PC-3 (cell line): ENCODE measurements at regions not wholly inside any gene's neighbourhood (a gene's known extent, or its start where the extent isn't known, plus 50 kb on each side); places are given as distances from the start of the nearest gene placed in this dataset.

Source experiments
- ATAC-seq: fragments of 200-7000 bp; cut with Tn5 transposase; 2 replicates; pipeline ENCODE4 v1.9.1; 2020; ENCODE audit warnings: mild to moderate bottlenecking, moderate library complexity
- BruUV-seq: library from RNA; stranded (reverse); fragments of 400-500 nt; replicated peaks from 2 replicates; lab custom pipeline; 2021; lab: Mats Ljungman, UMichigan
- CTCF ChIA-PET: fragments of 300-600 bp; sonication (Branson Sonifier 250); formaldehyde crosslinking; loops from one replicate; lab custom pipeline; 2022; ENCODE audit warnings: antibody characterized with exemption; lab: Charles Lee
- POLR2A ChIA-PET: fragments of 300-600 bp; sonication (Branson Sonifier 250); formaldehyde crosslinking; loops from one replicate; lab custom pipeline; 2022; ENCODE audit warnings: antibody characterized with exemption; ENCODE audit not compliant: unreplicated experiment; lab: Charles Lee
- DNase-seq: peaks from one replicate; pipeline ENCODE4 v3.0.0-alpha.2; 2015
- H2AFZ ChIP-seq: fragments of 300-600 bp; sonication (generic); 2 replicates; pipeline ENCODE4 v1.6.0; 2016; ENCODE audit warnings: antibody characterized with exemption, low read length
- H3F3A ChIP-seq: fragments of 300-600 bp; sonication (generic); one replicate; pipeline ENCODE4 v1.6.0; 2017; ENCODE audit warnings: antibody characterized with exemption, low read length, control low read depth, mild to moderate bottlenecking; ENCODE audit not compliant: unreplicated experiment
- H3K27ac ChIP-seq: fragments of 300-600 bp; sonication (generic); 2 replicates; pipeline ENCODE4 v1.5.1; 2016; ENCODE audit warnings: mild to moderate bottlenecking, low read length
- H3K27me3 ChIP-seq: fragments of 300-600 bp; sonication (generic); 2 replicates; pipeline ENCODE4 v1.6.1; 2016; ENCODE audit warnings: low read length, mixed read lengths
- H3K36me3 ChIP-seq: fragments of 300-600 bp; sonication (generic); 2 replicates; pipeline ENCODE4 v1.6.1; 2016; ENCODE audit warnings: low read depth, mixed run types, low read length, mixed read lengths
- H3K4me1 ChIP-seq: fragments of 300-600 bp; sonication (generic); 2 replicates; pipeline ENCODE4 v1.5.1; 2016; ENCODE audit warnings: low read length; ENCODE audit not compliant: insufficient read depth
- H3K4me2 ChIP-seq: fragments of 300-600 bp; sonication (generic); 2 replicates; pipeline ENCODE4 v1.6.0; 2016; ENCODE audit warnings: low read length
- H3K4me3 ChIP-seq: fragments of 300-600 bp; sonication (generic); 2 replicates; pipeline ENCODE4 v1.5.1; 2016; ENCODE audit warnings: mild to moderate bottlenecking, low read length, mixed read lengths
- H3K79me2 ChIP-seq: fragments of 300-600 bp; sonication (generic); 2 replicates; pipeline ENCODE4 v1.6.1; 2017; ENCODE audit warnings: low read length, mixed read lengths
- H3K9ac ChIP-seq: fragments of 300-600 bp; sonication (generic); 2 replicates; pipeline ENCODE4 v1.6.0; 2016; ENCODE audit warnings: mild to moderate bottlenecking, low read length
- H3K9me2 ChIP-seq: fragments of 300-600 bp; sonication (generic); replicated peaks from 2 replicates; pipeline ENCODE4 v1.6.1; 2016; ENCODE audit warnings: mixed run types, low read length, mixed read lengths
- H3K9me3 ChIP-seq: fragments of 300-600 bp; sonication (generic); 2 replicates; pipeline ENCODE4 v1.6.1; 2016; ENCODE audit warnings: low read length, mixed read lengths
- H4K20me1 ChIP-seq: fragments of 300-600 bp; sonication (generic); 2 replicates; pipeline ENCODE4 v1.6.1; 2016; ENCODE audit warnings: low read length, mixed read lengths
- EZH2 ChIP-seq: fragments of 300-600 bp; sonication (generic); IDR thresholded peaks from one replicate; pipeline ENCODE4 v1.6.1; 2017; ENCODE audit warnings: antibody characterized with exemption, mild to moderate bottlenecking, low read length; ENCODE audit not compliant: unreplicated experiment
- EZH2phosphoT487 ChIP-seq: fragments of 300-600 bp; sonication (generic); IDR thresholded peaks from 2 replicates; pipeline ENCODE4 v1.6.1; 2018; ENCODE audit warnings: mild to moderate bottlenecking, antibody characterized with exemption, low read length, borderline replicate concordance
- intact Hi-C: fragments of 100-400 bp; cut with micrococcal nuclease; formaldehyde crosslinking; loops from 2 replicates; pipeline ENCODE4 v1.9.0; 2023
- TF ChIP-seq, protein P1 (sequence below): fragments of 300-600 bp; sonication (generic); conservative IDR thresholded peaks from 2 replicates; pipeline ENCODE4 v1.5.1; 2017; ENCODE audit warnings: antibody characterized with exemption, low read depth, mild to moderate bottlenecking, low read length

DNA sequence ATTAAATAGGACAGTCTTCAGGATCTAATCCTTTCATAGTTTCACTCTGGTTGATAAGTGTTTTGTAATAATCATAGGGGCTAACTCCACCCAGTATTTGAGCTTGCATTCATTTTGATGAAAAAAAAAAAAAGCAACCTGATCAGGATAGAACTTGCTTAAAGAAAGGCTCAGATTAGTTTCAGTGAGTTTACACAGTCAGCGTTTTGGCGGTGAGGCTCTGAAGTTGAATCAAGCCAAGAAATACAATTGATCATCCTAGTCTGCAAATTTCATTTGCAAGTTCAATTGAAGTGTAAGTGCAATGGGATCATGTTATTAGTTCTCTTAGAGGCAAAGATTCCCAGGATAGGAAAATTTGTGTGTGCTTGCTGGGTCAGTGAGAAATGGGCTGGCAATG is 159.7 kb upstream of the ELL2 start:
- intact Hi-C loops = no loop called here
- H3K27ac ChIP-seq = no peak overlapping the region
- H3F3A ChIP-seq = no peaks in the 10 kb centered on the region
- no peaks in the 10 kb centered on the region for H4K20me1 ChIP-seq
- ATAC-seq = no peak
- TF ChIP-seq EZH2phosphoT487 = no peak
- TF ChIP-seq, protein P1, sequence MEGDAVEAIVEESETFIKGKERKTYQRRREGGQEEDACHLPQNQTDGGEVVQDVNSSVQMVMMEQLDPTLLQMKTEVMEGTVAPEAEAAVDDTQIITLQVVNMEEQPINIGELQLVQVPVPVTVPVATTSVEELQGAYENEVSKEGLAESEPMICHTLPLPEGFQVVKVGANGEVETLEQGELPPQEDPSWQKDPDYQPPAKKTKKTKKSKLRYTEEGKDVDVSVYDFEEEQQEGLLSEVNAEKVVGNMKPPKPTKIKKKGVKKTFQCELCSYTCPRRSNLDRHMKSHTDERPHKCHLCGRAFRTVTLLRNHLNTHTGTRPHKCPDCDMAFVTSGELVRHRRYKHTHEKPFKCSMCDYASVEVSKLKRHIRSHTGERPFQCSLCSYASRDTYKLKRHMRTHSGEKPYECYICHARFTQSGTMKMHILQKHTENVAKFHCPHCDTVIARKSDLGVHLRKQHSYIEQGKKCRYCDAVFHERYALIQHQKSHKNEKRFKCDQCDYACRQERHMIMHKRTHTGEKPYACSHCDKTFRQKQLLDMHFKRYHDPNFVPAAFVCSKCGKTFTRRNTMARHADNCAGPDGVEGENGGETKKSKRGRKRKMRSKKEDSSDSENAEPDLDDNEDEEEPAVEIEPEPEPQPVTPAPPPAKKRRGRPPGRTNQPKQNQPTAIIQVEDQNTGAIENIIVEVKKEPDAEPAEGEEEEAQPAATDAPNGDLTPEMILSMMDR = no peak
- TF ChIP-seq EZH2 = no peak
- DNase-seq = no peak
- H3K9me2 ChIP-seq = no peaks in the 10 kb centered on the region
- H3K4me1 ChIP-seq = peaks cover 36% of the 10 kb centered on the region
- no peaks in the 10 kb centered on the region for H3K9me3 ChIP-seq
- no peaks in the 10 kb centered on the region for H3K36me3 ChIP-seq
- H3K4me3 ChIP-seq = no peak overlapping the region
- ChIA-PET POLR2A (no interaction called here), CTCF (no interaction called here)
- no TSS peak for BruUV-seq
- H3K79me2 ChIP-seq = no peaks in the 10 kb centered on the region
- H3K9ac ChIP-seq = no peak overlapping the region
- H2AFZ ChIP-seq = no peak overlapping the region
- H3K4me2 ChIP-seq = no peak overlapping the region
- H3K27me3 ChIP-seq = no peaks in the 10 kb centered on the region

DNA sequence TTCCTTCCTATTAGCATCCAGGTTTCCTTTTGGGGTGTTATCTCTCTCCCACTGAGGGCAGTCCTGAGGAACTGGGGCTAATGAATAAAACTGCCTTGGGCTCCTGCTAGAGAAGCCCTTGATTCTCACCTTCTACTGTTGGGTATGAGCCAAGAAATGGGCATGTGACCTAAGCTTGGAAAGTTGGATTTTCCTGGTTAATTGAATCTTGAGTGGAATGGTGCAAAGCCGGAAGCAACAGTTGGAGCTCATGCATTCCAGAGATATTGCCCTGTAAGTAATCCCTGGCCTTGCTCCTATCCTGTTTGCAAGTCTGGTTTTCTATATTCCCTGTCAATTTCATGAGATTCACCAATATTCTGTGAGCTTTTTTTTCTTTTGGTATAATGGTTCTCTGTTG is 158.5 kb upstream of the ELL2 start:
- CTCF ChIA-PET = no interaction called here
- peaks cover 26% of the 10 kb centered on the region for H3K4me1 ChIP-seq
- H3K9ac ChIP-seq = no peak overlapping the region
- no peak overlapping the region for H3K27ac ChIP-seq
- H3K9me2 ChIP-seq = no peaks in the 10 kb centered on the region
- H3F3A ChIP-seq = no peaks in the 10 kb centered on the region
- no peak for DNase-seq
- H3K4me2 ChIP-seq = no peak overlapping the region
- H3K4me3 ChIP-seq = no peak overlapping the region
- no peaks in the 10 kb centered on the region for H3K79me2 ChIP-seq
- no peaks in the 10 kb centered on the region for H3K36me3 ChIP-seq
- POLR2A ChIA-PET = no interaction called here
- TF ChIP-seq, protein P1 = no peak
- TF ChIP-seq EZH2phosphoT487 = no peak
- TF ChIP-seq EZH2 = no peak
- no peaks in the 10 kb centered on the region for H4K20me1 ChIP-seq
- H3K9me3 ChIP-seq = no peaks in the 10 kb centered on the region
- H2AFZ ChIP-seq = no peak overlapping the region
- ATAC-seq = no peak
- intact Hi-C loops = no loop called here
- H3K27me3 ChIP-seq = no peaks in the 10 kb centered on the region
- BruUV-seq = no TSS peak

DNA sequence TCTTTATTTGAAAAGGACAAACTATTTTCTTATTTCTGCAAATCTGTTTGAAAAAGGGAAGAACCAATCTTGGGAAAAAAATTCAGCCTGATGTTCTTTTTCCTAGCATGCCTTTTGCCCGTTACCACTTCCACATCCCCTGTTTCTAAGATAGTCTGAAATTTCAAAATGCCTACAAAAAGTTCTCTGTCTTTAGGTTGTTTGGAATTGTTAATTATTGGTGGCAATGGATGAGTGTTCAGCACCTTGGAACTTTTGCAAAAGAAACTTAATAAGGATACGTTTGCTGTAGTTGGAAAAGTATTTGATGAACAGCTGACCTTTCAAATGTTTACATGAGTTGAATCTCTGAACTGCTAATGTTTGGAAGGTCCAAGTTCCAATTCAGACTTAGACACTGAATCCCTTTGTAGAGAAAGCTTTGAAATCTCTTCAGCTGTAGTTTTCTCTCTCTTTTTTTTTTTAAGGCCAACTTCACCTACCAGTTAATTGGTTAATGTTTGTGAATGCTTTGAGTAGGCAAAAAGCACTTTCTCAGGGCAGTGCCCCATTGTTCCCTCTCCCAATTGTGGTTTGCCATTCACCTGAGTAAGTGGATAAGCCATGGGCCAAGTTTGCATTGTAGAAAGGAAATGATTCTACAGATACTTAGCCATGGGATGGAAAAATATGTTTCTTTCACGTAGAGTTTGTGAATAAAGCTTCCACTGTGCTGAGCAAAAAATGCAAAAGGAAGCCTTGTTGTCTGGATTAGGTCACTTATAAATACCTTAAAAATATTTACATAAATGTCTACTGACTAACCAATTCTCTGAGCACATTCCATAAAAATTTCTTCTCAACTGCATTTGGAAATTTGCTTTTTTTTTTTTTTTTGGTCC is 156.4 kb upstream of the ELL2 start:
- Histone ChIP-seq H3K4me2 (0 out of 2 replicates have a peak overlapping the region, but pooled peaks have one; percentile 21), H3K4me1 (peaks cover 20% of the 10 kb centered on the region), H3K27me3 (no peaks in the 10 kb centered on the region), H3K9me3 (no peaks in the 10 kb centered on the region), H3K9me2 (no peaks in the 10 kb centered on the region), H2AFZ (0 out of 2 replicates have a peak overlapping the region, but pooled peaks have one; percentile 49), H3K4me3 (no peak overlapping the region), H3K79me2 (no peaks in the 10 kb centered on the region), H3K9ac (no peak overlapping the region), H3K27ac (peak overlapping the region; percentile 46), H3K36me3 (no peaks in the 10 kb centered on the region), H3F3A (no peaks in the 10 kb centered on the region), H4K20me1 (no peaks in the 10 kb centered on the region)
- ChIA-PET POLR2A (no interaction called here), CTCF (no interaction called here)
- ATAC-seq (peak; percentile 61; the same call in 1 of the 2 replicates), DNase-seq (peak; percentile 51)
- no TSS peak for BruUV-seq
- intact Hi-C loops = no loop called here
- TF ChIP-seq EZH2phosphoT487 (no peak), EZH2 (no peak)
- TF ChIP-seq, protein P1 = no peak
